ENCODE measurements at regions not wholly inside any gene's neighbourhood (a gene's known extent, or its start where the extent isn't known, plus 50 kb on each side); places are given as distances from the start of the nearest gene placed in this dataset.
A peak's percentile ranks its signal among the peaks of the same experiment; 100 is the strongest.

GRCh38 chr13:40376867-40377535, 289.4 kb downstream of the FOXO1 start:
- DNase-seq, result peak; percentile 49

- DNase-seq, result peak; percentile 77
These were observed 288.7 kb downstream of the FOXO1 start for GRCh38 chr13:40377783-40378182.

- no peak for DNase-seq
These were observed 287.2 kb downstream of the FOXO1 start for GRCh38 chr13:40379196-40379595.

- DNase-seq, result no peak
These were observed 286.5 kb downstream of the FOXO1 start for GRCh38 chr13:40379794-40380578.

GRCh38 chr13:40381935-40382764, 284.3 kb downstream of the FOXO1 start:
- DNase-seq, result no peak

GRCh38 chr13:40383132-40383531, 283.3 kb downstream of the FOXO1 start:
- no peak for DNase-seq

- no peak for DNase-seq
These were observed 282.6 kb downstream of the FOXO1 start for GRCh38 chr13:40383885-40384284.

- DNase-seq, result no peak
These were observed 281.2 kb downstream of the FOXO1 start for GRCh38 chr13:40384976-40385857.

GRCh38 chr13:40385858-40386180, 280.6 kb downstream of the FOXO1 start:
- DNase-seq, result no peak

- no peak for DNase-seq
These were observed 279.9 kb downstream of the FOXO1 start for GRCh38 chr13:40386586-40386985.

GRCh38 chr13:40387775-40388174, 278.7 kb downstream of the FOXO1 start:
- no peak for DNase-seq

GRCh38 chr13:40388617-40389016, 277.8 kb downstream of the FOXO1 start:
- DNase-seq, result peak; percentile 73

- DNase-seq, result no peak
These were observed 277.3 kb downstream of the FOXO1 start for GRCh38 chr13:40389081-40389641.

GRCh38 chr13:40390401-40390916, 276.0 kb downstream of the FOXO1 start:
- no peak for DNase-seq

GRCh38 chr13:40391788-40392187, 274.7 kb downstream of the FOXO1 start:
- DNase-seq, result no peak

- no peak for DNase-seq
These were observed 272.0 kb downstream of the FOXO1 start for GRCh38 chr13:40394304-40394985.

- DNase-seq, result no peak
These were observed 268.4 kb downstream of the FOXO1 start for GRCh38 chr13:40398065-40398464.

- peak; percentile 44 for DNase-seq
These were observed 266.7 kb downstream of the FOXO1 start for GRCh38 chr13:40399756-40400155.

- DNase-seq, result peak; percentile 100
These were observed 264.3 kb downstream of the FOXO1 start for GRCh38 chr13:40401911-40402776.

- DNase-seq, result no peak
These were observed 263.5 kb downstream of the FOXO1 start for GRCh38 chr13:40402931-40403431.
